KMS-11 (cell line): ENCODE measurements at regions not wholly inside any gene's neighbourhood (a gene's known extent, or its start where the extent isn't known, plus 50 kb on each side); places are given as distances from the start of the nearest gene placed in this dataset.
"Not testable (repeated sequence)": the region's sequence is repeated elsewhere in the genome, so short reads cannot be mapped to it uniquely, and the experiment has no call there.

Experiments
- H2AFZ ChIP-seq: fragments of 200-600 bp; sonication (generic); 2 replicates; pipeline ENCODE4 v1.6.1; 2016; ENCODE audit warnings: antibody characterized with exemption, mixed run types, low read depth
- H3K27ac ChIP-seq: fragments of 200-600 bp; sonication (generic); 2 replicates; pipeline ENCODE4 v1.6.1; 2016; ENCODE audit warnings: mild to moderate bottlenecking, mixed run types
- H3K27me3 ChIP-seq: fragments of 200-600 bp; sonication (generic); 2 replicates; pipeline ENCODE4 v1.6.1; 2017; ENCODE audit warnings: mild to moderate bottlenecking, low read depth, mixed run types, moderate library complexity; ENCODE audit not compliant: insufficient read depth
- H3K36me3 ChIP-seq: fragments of 200-600 bp; sonication (generic); 2 replicates; pipeline ENCODE4 v1.6.1; 2017; ENCODE audit warnings: mild to moderate bottlenecking, mixed run types; ENCODE audit not compliant: insufficient read depth
- H3K4me1 ChIP-seq: fragments of 200-600 bp; sonication (generic); 2 replicates; pipeline ENCODE4 v1.6.1; 2016; ENCODE audit warnings: mild to moderate bottlenecking, low read depth, mixed run types; ENCODE audit not compliant: poor library complexity, severe bottlenecking
- H3K4me2 ChIP-seq: fragments of 200-600 bp; sonication (generic); 2 replicates; pipeline ENCODE4 v1.7.0; 2016; ENCODE audit warnings: mild to moderate bottlenecking, mixed run types
- H3K4me3 ChIP-seq: fragments of 200-600 bp; sonication (generic); IDR thresholded peaks from 2 replicates; pipeline ENCODE4 v1.6.1; 2017; ENCODE audit warnings: low read depth, low read length, mixed read lengths; ENCODE audit not compliant: insufficient read depth
- H3K79me2 ChIP-seq: fragments of 200-600 bp; sonication (generic); 2 replicates; pipeline ENCODE4 v1.6.1; 2016; ENCODE audit warnings: low read depth, mixed run types; ENCODE audit not compliant: insufficient read depth
- H3K9ac ChIP-seq: fragments of 200-600 bp; sonication (generic); 2 replicates; pipeline ENCODE4 v1.6.1; 2016; ENCODE audit warnings: mild to moderate bottlenecking, mixed run types
- H4K20me1 ChIP-seq: fragments of 200-600 bp; sonication (generic); 2 replicates; pipeline ENCODE4 v1.6.1; 2016; ENCODE audit warnings: mild to moderate bottlenecking, mixed run types; ENCODE audit not compliant: insufficient read depth
- TF ChIP-seq, protein P1 (sequence below): fragments of 200-600 bp; sonication (generic); conservative IDR thresholded peaks from 2 replicates; pipeline ENCODE4 v1.6.1; 2017; ENCODE audit warnings: low read depth, mild to moderate bottlenecking, antibody characterized with exemption, low read length, moderate library complexity, mixed read lengths

DNA sequence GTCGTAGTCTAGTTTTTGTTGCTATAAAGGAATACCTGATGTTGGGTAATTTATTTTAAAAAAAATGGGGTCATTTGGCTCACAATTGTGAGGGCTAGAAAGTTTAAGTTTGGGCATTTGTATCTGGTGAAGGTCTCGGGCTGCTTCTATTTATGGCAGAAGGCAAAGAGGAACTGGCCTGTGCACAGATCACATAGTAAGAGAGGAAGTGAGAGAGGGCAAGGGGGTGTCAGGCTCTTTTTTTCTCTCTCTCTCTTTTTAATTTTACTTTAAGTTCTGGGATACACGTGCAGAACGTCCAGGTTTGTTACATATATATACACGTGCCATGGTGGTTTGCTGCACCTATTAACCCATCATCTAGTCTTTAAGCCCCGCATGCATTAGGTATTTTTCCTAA lies 453.3 kb downstream of the DIRAS2 start:
- Histone ChIP-seq H3K4me1 (peaks cover 3% of the 10 kb centered on the region), H3K9ac (no peak overlapping the region), H2AFZ (no peak overlapping the region), H3K79me2 (no peaks in the 10 kb centered on the region), H3K27me3 (no peaks in the 10 kb centered on the region), H4K20me1 (no peaks in the 10 kb centered on the region), H3K4me3 (no peak overlapping the region), H3K4me2 (no peak overlapping the region), H3K36me3 (no peaks in the 10 kb centered on the region), H3K27ac (no peak overlapping the region)
- TF ChIP-seq, protein P1, sequence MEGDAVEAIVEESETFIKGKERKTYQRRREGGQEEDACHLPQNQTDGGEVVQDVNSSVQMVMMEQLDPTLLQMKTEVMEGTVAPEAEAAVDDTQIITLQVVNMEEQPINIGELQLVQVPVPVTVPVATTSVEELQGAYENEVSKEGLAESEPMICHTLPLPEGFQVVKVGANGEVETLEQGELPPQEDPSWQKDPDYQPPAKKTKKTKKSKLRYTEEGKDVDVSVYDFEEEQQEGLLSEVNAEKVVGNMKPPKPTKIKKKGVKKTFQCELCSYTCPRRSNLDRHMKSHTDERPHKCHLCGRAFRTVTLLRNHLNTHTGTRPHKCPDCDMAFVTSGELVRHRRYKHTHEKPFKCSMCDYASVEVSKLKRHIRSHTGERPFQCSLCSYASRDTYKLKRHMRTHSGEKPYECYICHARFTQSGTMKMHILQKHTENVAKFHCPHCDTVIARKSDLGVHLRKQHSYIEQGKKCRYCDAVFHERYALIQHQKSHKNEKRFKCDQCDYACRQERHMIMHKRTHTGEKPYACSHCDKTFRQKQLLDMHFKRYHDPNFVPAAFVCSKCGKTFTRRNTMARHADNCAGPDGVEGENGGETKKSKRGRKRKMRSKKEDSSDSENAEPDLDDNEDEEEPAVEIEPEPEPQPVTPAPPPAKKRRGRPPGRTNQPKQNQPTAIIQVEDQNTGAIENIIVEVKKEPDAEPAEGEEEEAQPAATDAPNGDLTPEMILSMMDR = no peak

DNA sequence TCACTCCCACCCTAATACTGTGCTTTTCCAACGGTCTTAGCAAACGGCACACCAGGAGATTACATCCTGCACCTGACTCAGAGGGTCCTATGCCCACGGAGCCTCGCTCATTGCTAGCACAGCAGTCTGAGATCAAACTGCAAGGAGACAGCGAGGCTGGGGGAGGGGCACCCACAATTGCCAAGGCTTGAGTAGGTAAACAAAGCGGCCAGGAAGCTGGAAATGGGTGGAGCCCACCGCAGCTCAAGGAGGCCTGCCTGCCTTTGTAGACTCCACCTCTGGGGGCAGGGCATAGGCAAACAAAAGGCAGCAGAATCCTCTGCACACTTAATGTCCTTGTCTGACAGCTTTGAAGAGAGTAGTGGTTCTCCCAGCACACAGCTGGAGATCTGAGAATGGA lies 450.2 kb downstream of the DIRAS2 start:
- H4K20me1 ChIP-seq, H3K27ac ChIP-seq: not testable (repeated sequence)

DNA sequence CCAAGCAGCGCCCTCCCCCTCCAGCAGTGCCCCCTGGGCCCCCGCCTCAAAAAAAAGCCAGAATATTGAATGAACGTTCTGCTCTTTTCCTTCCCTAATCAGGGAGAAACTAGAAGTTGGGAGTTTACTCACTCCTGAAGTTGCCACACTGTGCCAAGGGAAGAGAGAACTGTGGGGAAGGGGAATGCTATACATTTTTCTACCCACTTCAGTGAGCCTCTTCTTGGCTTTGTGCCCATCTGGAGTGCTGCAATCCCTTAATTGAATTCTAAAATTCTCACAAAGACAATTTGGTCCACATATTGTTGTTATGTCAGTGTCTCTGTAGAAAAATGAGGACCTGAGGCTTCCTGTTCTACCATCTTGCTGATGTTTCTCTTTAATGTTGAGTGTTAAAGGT lies 443.7 kb downstream of the DIRAS2 start:
- Histone ChIP-seq H3K79me2 (no peaks in the 10 kb centered on the region), H3K4me2 (no peak overlapping the region), H3K27me3 (no peaks in the 10 kb centered on the region), H3K27ac (no peak overlapping the region), H3K36me3 (no peaks in the 10 kb centered on the region), H2AFZ (no peak overlapping the region), H4K20me1 (no peaks in the 10 kb centered on the region), H3K9ac (no peak overlapping the region), H3K4me1 (no peaks in the 10 kb centered on the region), H3K4me3 (no peak overlapping the region)
- TF ChIP-seq, protein P1 = no peak

More for the DNA sequence above, 450.2 kb downstream of the DIRAS2 start:
- H3K79me2 ChIP-seq, H3K4me1 ChIP-seq, H3K36me3 ChIP-seq, H3K27me3 ChIP-seq, H3K4me3 ChIP-seq: not testable (repeated sequence)
- H2AFZ ChIP-seq = peak overlapping the region; percentile 82
- peak overlapping the region; percentile 48 for H3K4me2 ChIP-seq
- peak overlapping the region; percentile 32; the same call in 1 of the 2 replicates for H3K9ac ChIP-seq

DNA sequence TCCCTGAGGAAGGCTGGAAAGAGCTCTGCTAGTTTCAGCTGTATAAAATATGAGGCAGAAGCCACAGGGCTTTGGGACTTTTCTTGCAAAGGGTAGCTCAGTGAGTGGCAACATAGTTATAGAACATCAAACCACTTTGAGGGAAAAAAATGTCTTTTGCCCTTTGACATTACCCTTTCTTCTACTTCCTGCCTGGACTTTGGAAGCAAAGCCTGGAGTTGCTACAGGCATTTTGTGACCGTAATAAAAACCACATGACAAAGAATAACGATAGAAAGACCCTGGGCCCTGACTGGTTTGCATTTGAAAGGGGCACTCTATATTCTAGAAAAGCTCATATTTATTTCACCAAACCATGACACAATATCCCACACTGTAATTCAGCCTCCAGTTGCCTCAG lies 440.9 kb downstream of the DIRAS2 start:
- H3K36me3 ChIP-seq = no peaks in the 10 kb centered on the region
- H3K4me1 ChIP-seq = no peaks in the 10 kb centered on the region
- H4K20me1 ChIP-seq = no peaks in the 10 kb centered on the region
- H3K9ac ChIP-seq = no peak overlapping the region
- H3K27ac ChIP-seq = no peak overlapping the region
- H3K79me2 ChIP-seq = no peaks in the 10 kb centered on the region
- H2AFZ ChIP-seq = no peak overlapping the region
- no peaks in the 10 kb centered on the region for H3K27me3 ChIP-seq
- H3K4me3 ChIP-seq = no peak overlapping the region
- H3K4me2 ChIP-seq = no peak overlapping the region
- TF ChIP-seq, protein P1 = no peak

DNA sequence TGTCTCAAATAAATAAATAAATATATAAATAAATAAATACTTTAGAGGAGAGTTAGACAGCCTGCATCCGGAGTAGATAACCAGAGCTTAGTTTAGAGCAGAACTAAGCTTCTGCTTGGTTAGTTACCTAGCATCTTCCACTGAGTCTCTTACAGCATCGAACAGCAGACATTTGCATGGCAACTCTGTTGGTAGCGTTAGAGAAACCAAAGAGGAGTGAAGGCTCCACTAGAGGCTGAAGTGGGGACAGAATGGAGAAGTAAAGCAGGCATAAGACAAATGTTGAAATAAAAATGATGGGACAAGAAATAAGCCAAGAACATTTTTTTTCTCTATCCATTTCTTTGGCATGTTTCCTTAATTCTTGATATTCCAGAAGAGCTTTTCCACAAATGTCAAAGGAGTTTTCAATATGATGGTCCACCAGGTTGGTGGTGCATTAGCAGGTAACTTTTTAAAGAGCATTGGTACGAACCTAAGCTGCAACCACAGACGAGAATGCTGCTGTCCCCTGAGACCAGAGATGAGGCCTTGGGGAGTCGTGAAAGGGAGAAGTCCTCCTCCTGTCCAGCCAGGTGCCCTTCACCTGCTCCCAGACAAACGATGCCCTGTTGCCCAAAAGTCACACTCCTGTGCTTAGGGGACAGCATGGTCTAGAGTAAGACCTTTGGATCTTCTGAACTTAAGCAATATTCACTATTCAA lies 438.3 kb downstream of the DIRAS2 start:
- Histone ChIP-seq H3K27me3 (no peaks in the 10 kb centered on the region), H3K9ac (no peak overlapping the region), H3K4me1 (no peaks in the 10 kb centered on the region), H3K4me3 (no peak overlapping the region), H3K27ac (no peak overlapping the region), H4K20me1 (no peaks in the 10 kb centered on the region), H2AFZ (no peak overlapping the region), H3K79me2 (no peaks in the 10 kb centered on the region), H3K4me2 (no peak overlapping the region), H3K36me3 (no peaks in the 10 kb centered on the region)
- TF ChIP-seq, protein P1 = no peak

DNA sequence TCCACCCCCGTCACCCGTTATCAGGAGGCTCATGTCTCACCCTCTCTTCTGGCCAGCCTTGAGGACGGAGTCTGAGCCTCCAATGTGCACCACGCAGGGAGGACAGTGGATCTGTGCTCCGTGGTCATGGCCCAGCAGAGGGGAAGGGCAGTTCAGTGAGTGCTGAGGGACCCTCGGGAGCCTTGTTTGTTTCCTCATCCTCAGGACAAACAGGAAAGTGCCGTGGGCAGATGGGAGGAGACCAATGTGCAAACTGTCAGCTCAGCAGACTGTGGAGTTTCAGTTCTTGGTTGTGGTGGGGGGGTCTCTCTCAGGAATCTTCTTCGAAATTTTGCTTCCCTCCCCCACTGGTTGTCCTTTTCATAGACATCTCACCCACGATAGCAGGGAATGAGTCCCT lies 429.6 kb downstream of the DIRAS2 start:
- not testable (repeated sequence) for H3K36me3 ChIP-seq, H3K4me1 ChIP-seq, H3K4me2 ChIP-seq, H3K27me3 ChIP-seq, H3K27ac ChIP-seq, H3K9ac ChIP-seq, H4K20me1 ChIP-seq, H3K4me3 ChIP-seq, H3K79me2 ChIP-seq, H2AFZ ChIP-seq
